AG10803 (cell line): ENCODE measurements at regions not wholly inside any gene's neighbourhood (a gene's known extent, or its start where the extent isn't known, plus 50 kb on each side); places are given as distances from the start of the nearest gene placed in this dataset.
"Not testable (repeated sequence)": the region's sequence is repeated elsewhere in the genome, so short reads cannot be mapped to it uniquely, and the experiment has no call there.

Experiments used
- DNase-seq: peaks from one replicate; pipeline ENCODE4 v3.0.0; 2010; ENCODE audit warnings: low read depth
- H3K4me3 ChIP-seq: 2 replicates; pipeline ENCODE4 v1.5.1; 2011; ENCODE audit warnings: mild to moderate bottlenecking, low read length, control low read depth
- TF ChIP-seq, protein P1 (sequence below): conservative IDR thresholded peaks from 2 replicates; pipeline ENCODE4 v1.5.1; 2011; ENCODE audit warnings: mild to moderate bottlenecking, low read length, control low read depth, inconsistent platforms

DNA sequence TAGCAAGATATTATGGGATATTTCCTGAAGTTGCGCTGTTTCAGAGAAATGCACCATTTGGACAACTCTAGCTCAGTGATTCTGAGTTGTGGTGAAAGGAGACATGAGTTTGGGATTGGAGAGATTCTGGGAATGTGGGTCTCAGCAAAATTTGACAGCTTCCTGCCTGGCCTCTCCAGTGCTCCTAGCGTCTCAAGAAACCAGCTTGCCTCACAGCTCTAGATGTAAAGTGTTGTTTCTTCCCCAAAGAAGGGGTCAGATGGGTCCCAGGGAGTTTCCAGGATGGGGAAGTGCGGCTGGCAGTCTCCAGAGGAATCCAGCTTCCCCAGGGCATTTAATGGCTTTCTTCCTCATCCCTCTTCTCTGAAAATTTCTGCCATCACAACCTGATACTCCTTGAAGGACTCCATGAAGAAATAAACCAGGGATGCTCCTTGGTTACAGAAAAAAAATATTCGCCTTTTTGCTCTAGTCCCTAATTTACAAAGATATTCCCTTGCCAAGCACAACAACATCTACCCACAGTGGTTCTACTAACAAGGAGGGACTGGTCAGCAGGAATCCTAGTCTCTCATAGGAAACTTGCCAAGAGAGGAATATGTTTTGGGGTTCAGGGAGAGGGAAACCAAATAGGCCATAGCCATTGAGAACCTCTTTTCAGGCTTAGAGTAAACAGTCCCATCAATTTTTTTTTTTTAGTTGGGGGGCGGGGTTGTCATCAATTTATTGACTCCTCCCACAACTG, 185.4 kb upstream of the E2F8 start:
- no peak overlapping the region for H3K4me3 ChIP-seq
- TF ChIP-seq, protein P1, sequence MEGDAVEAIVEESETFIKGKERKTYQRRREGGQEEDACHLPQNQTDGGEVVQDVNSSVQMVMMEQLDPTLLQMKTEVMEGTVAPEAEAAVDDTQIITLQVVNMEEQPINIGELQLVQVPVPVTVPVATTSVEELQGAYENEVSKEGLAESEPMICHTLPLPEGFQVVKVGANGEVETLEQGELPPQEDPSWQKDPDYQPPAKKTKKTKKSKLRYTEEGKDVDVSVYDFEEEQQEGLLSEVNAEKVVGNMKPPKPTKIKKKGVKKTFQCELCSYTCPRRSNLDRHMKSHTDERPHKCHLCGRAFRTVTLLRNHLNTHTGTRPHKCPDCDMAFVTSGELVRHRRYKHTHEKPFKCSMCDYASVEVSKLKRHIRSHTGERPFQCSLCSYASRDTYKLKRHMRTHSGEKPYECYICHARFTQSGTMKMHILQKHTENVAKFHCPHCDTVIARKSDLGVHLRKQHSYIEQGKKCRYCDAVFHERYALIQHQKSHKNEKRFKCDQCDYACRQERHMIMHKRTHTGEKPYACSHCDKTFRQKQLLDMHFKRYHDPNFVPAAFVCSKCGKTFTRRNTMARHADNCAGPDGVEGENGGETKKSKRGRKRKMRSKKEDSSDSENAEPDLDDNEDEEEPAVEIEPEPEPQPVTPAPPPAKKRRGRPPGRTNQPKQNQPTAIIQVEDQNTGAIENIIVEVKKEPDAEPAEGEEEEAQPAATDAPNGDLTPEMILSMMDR = no peak
- DNase-seq = peak; percentile 42

GRCh38 chr11:19422276-19422675, 181.5 kb upstream of the E2F8 start:
- TF ChIP-seq, protein P1 = no peak
- no peak for DNase-seq
- H3K4me3 ChIP-seq = no peak overlapping the region

DNA sequence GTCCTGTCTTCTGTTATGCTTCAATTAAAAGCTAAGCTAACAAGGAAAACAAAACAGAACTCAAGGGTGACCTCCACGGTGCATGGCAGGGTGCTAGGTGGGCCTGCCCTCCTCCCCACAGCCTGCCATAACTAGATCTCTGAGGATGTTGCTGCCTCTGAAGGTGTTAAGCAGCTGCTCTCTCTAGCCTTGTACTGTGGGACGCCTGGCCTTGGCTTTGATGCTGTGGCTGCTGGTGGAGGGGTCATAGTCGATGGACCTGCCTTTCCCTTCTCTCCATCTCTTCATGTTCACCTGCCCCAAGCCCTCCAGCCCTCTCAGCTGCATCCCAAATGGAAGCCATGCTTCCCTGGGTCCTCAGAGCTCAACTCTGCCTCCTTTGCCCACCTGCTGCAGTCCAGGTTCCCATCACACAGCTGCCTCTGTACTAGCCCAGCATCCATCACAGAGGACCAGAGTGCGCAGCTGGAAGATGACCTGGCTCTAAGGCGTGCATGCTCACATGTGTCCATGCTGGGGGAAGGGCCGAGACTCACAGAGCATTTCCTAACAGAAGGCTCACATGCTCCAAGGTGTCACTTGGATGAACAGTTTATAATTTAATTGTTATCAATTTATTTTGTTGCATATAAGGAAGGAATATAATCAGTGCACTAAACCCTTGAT, 180.3 kb upstream of the E2F8 start:
- H3K4me3 ChIP-seq = no peak overlapping the region
- TF ChIP-seq, protein P1 = no peak
- no peak for DNase-seq

GRCh38 chr11:19419808-19420207, 179.1 kb upstream of the E2F8 start:
- no peak for DNase-seq
- H3K4me3 ChIP-seq = no peak overlapping the region
- TF ChIP-seq, protein P1 = no peak

- H3K4me3 ChIP-seq = no peak overlapping the region
- TF ChIP-seq, protein P1 = no peak
- DNase-seq = peak; percentile 91
These were observed 178.4 kb upstream of the E2F8 start for GRCh38 chr11:19419021-19419750.

- no peak for DNase-seq
- no peak overlapping the region for H3K4me3 ChIP-seq
- TF ChIP-seq, protein P1 = no peak
These were observed 177.5 kb upstream of the E2F8 start for GRCh38 chr11:19418221-19418620.

GRCh38 chr11:19412070-19412469, 171.3 kb upstream of the E2F8 start:
- DNase-seq, H3K4me3 ChIP-seq: not testable (repeated sequence)
